Activated naive CD4-positive, alpha-beta T cell treated with anti-CD3 and anti-CD28 coated beads, Interleukin-2, amount 50 U/mL, for 16 hours (primary cell): ENCODE measurements at regions not wholly inside any gene's neighbourhood (a gene's known extent, or its start where the extent isn't known, plus 50 kb on each side); places are given as distances from the start of the nearest gene placed in this dataset.

ENCODE experiments used
- DNase-seq: peaks from one replicate; pipeline ENCODE4 v3.0.0-alpha.2; 2020

DNA sequence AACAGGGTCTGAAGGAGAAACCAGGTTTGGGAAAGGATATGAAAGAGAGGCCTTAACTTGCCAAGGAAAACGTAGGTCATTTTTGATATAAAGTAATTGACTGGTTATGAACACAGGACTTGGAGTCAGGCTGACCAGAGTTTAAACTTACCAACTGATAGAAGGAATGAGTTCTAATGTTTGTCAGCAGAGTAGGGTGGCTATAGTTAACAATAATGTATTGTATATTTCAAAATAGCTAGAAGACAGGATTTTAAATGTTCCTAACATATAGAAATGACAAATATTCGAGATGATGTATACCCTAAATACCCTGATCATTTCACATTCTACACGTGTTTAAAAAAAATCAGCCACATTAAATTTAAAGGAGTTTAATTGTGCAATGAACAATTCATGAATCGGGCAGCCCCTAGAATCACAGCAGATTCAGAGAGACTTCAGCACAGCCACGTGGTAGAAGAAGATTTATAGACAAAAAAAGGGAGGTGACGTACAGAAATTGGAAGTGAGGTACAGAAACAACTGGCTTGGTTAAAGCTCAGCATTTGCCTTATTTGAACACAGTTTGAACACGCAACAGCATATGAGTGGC is 52.5 kb upstream of the PLEKHG7 start:
- no peak for DNase-seq

DNA sequence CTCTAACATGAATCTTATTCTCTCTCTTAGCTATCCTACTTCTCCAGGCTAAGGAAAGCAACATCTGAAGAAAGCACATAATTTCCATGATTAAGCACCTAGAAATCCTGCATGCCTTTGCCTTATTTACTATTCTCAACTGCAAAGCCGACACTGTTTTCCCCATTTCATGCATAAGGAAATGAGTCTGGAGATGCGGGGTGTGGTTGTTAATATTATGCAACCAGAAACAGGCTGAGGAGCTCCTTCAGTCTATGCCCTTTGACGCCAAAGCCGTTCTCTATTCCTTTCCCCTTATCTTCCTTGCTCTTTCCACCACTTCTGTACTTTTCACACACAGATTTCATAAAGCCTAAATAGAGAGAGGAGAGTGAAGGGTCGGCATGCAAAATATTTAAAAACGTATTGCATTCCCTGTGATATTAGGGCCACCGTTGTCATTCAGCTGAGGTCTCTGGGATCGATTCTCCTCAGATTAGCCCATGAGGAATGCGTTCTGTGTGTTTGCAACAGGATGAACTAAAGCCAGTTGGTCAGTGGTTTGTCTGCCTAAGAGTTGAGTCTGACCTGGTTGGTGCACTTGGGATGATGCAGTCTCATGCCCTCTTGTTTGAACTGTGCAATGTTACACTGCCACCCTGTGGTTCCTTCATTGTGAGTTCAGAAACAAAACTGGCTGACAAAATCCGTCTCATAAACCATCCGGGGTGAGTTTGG is 53.1 kb upstream of the PLEKHG7 start:
- DNase-seq = peak; percentile 46

DNA sequence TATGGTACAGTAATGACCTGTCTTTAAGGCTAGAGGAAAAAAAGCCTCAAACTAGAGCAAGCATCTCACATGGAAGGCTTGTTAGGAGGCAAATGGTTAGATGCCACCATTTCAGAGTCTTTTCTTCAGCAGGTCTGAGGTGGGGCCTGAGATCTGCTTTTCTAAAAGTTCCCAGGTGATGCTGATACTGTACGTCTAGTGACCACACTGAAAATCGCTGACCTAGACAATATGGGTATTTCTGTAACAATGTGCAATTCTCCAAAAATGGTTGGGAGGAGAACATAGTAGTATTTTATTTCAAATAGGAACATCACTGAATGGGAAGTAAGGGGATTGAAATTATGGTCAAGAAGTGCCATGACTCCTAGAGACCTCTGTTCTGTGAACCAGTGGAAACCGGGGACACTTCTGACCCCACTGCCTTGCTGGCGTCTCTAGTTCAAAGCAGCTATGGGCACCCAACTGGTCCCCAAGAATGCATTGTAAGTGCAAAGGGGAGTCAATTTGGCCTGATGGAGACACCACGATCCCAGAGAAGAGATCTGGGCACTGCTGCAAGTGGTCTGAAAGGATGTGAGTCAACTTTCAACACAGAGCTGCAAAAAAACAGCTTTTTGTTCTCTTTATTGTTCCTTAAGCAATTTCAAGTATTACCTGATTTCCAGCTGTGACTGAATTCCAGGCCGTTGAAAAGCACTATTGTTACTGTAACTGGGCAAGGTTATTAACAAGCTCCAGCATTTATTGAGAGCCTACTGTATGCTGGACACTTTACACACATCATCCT is 54.4 kb upstream of the PLEKHG7 start:
- DNase-seq = no peak

- DNase-seq = no peak
Observed at GRCh38 chr12:92641291-92641690, 61.5 kb upstream of the PLEKHG7 start.

- DNase-seq = no peak
Observed at GRCh38 chr12:92640691-92641090, 62.1 kb upstream of the PLEKHG7 start.

DNA sequence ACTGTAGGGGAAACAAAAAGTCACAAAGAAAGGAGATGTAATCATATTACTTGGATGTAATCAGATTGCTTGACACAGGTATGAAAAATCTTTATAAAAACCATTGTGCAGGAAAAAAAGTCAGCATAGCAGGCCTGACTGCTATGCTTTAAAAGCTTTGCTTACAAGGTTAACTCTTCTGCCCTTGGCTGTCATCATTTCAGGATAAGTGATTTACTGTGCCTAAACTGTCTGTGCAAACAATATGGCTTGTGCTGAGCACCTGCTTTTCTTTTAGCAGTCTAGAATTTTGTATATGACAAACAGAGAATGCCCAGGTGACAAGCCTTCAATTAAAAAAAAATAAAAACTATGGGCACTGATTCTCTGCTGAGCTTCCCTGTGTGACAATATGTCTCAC is 63.8 kb upstream of the PLEKHG7 start:
- no peak for DNase-seq

- DNase-seq = no peak
Observed at GRCh38 chr12:92634730-92635129, 68.1 kb upstream of the PLEKHG7 start.

DNA sequence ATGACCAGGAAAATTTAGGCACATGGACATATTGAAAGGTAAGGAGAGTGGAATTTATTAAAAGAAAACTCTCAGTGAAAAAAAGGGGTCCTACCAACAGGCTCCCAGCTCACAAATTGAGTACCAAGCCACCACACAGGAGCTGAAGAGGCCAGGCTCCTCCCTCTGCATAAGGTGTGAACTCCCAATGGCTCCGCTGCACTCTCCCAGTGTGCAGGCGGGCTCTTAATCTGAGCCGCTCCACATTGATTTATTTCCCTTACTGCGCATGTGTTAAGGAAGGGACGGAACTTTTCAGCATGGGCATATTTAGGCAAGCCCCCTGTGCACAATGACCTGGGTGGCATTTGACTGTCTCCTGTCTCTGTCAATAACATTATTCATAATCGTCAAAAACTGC is 68.6 kb upstream of the PLEKHG7 start:
- no peak for DNase-seq

DNA sequence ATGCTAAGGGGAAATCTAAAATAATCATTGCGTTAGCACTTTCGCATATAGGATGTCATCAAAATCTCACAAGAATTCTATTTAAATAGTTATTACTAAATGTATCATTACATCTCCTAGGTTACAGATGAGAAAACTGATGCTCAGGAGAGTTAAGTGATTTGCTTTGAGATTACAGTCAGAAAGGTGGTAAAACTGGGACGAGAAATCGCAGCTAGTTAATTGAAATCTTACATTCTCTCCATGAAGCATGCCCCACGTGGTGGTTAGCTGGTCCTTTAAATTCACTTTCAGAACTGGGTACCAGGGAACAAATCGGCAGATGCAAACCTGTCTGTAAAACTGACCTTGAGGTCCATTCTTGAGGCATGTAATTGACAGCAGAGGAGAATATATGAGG is 71.8 kb upstream of the PLEKHG7 start:
- no peak for DNase-seq

DNA sequence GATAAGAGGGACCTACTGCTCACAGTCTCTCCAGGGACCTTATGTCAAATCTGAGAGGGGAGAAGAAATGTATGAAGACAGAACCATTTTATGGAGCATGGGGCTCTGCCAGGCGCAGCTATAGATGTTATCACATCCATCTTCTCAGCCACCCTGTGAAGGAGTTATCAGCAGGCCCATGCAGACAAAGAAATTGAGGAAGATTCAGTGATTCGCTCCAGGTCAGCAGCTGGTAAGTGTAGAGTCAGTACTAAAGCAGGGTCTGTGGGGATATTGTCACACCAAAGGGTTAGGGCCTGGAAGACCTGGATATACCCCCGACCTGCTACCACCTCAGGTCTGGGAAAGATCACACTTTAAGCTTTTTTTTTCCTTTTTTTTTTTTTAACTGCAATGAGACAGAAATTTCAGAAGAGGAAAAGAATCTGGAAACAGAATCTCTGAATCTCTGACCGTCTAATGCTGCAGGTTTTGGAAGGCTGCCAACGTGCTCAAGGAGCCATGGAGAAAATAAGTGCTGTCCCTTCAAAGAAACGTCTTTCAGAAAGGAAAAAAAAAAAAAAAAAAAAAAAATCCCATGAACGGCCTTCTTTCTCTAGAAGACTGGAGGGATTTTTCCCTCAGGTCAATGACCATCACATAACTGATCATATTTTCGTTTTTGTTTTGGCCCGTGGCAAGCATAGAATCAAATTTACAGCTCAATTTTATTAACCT is 73.3 kb upstream of the PLEKHG7 start:
- DNase-seq = no peak

GRCh38 chr12:92628476-92628875 is 74.3 kb upstream of the PLEKHG7 start:
- DNase-seq = no peak

- no peak for DNase-seq
Observed at GRCh38 chr12:92627511-92627910, 75.3 kb upstream of the PLEKHG7 start.

GRCh38 chr12:92625639-92626310 is 77.0 kb upstream of the PLEKHG7 start:
- no peak for DNase-seq

DNA sequence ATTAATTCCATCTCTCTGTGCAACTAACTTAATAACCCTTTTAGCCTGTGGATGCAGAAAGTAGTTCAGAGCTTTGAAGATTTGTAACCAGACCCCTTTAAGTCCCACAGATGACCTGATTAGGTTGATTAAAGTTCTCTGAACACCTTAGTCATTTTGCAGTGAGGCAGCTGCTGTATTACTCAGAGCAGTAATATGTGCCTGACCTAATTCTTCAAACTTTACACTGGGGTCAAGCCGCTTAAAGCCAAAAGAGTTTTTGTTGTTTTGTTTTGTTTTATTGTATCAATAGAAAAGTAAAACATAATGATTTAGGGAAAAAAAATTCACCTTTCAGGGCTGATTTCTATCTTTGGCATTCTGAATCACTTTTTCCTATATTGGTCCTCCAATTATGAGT is 78.6 kb upstream of the PLEKHG7 start:
- DNase-seq = no peak

- DNase-seq = no peak
Observed at GRCh38 chr12:92623386-92623785, 79.4 kb upstream of the PLEKHG7 start.

DNA sequence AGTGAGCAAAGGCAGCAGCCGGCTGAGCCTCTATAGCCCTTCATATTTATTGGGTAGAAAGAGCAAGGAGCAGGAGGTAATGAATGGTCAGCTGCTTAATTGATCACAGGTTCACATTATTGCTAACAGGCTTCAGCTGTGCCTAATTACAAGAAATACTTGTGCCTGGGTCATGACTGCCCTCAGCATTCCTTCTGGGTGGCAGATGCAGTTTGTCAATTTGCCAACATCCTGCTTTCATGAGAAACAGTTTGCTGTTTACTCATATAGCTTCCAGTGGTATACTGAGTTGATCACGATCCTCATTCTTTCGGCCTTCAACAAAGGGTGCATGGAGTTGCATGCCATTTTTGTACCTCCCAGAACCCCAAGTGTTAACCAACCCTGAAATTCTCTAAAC is 81.0 kb upstream of the PLEKHG7 start:
- DNase-seq = no peak

DNA sequence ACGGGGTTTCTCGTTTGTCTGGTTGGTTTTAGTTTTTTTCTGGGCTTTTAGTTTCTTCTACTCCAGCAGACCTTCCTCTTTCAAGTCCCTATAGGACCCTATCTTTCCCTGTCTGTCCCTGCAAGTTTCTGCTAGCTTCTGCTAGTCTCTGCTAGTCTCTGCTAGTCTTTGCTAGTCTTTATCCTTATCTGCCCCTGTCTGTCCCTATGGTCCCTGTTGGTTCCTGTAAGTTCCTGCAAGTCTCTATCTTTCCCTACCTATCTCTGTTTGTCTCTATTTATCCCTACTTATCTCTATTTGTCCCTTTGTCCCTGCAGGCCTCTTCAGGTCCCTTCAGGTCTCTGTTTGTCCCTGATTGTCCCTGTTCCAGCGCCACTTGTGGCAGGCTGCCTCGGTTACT is 81.5 kb upstream of the PLEKHG7 start:
- DNase-seq = no peak

- DNase-seq = no peak
Observed at GRCh38 chr12:92619730-92620684, 82.8 kb upstream of the PLEKHG7 start.

- no peak for DNase-seq
Observed at GRCh38 chr12:92619026-92619425, 83.8 kb upstream of the PLEKHG7 start.

GRCh38 chr12:92615703-92616102 is 87.1 kb upstream of the PLEKHG7 start:
- no peak for DNase-seq

DNA sequence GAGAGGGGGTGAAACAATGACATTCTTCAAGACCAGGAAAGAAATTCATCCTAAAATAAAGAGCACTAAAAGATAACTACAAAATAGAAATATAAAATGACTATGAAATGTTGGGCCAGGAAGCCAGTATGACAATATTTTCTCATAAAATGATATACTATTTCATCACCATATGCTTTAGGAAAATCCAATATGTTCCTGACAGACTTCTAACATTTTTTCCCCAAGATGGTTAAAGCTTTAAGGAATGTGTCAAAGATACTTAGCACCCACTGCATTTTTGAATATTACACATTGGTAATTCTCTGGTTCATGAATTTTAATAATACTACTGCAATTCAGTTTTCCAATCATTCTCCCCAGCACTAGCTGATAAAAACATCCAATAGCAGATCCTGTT is 87.7 kb upstream of the PLEKHG7 start:
- DNase-seq = no peak

DNA sequence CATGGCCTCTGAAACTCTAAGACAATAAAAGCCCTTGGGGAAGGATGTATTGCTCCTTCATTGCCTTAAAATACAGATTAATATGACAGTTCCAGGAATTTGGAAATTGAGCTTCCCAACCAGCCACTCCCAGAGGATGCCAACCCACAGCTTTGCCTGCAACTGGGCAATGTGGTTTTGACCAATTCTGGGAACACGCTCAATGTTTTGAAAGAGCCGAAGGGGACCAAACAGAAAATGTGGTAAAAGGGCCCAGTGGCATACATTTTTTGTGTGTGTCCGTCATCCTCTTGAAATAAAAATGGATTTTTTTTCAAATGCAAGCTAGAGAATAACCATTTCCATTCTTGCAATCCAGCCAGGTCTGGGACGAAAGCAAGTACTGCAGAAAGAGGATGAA is 88.3 kb upstream of the PLEKHG7 start:
- DNase-seq = no peak
